Stomach (tissue), 4 donors: ENCODE measurements at regions not wholly inside any gene's neighbourhood (a gene's known extent, or its start where the extent isn't known, plus 50 kb on each side); places are given as distances from the start of the nearest gene placed in this dataset.

Source experiments
- POLR2A ChIP-seq, 4 donors: fragments of 450-650 bp; IDR thresholded peaks; one replicate each; pipeline ENCODE4 v1.6.1; 2016; ENCODE audit warnings: antibody characterized with exemption in 4 of 4, control low read depth in 2 of 4, mild to moderate bottlenecking in 1 of 4, moderate library complexity in 1 of 4
- TF ChIP-seq, protein P1 (sequence below), 7 experiments: fragments of 450-650 bp in 4 of 7; fragments of 200-600 bp in 3 of 7; sonication (generic) in 3 of 7; IDR thresholded peaks; one replicate each; pipeline ENCODE4 v1.5.1; 2016 to 2019; ENCODE audit warnings: antibody characterized with exemption in 7 of 7, control low read depth in 2 of 7, mild to moderate bottlenecking in 1 of 7

DNA sequence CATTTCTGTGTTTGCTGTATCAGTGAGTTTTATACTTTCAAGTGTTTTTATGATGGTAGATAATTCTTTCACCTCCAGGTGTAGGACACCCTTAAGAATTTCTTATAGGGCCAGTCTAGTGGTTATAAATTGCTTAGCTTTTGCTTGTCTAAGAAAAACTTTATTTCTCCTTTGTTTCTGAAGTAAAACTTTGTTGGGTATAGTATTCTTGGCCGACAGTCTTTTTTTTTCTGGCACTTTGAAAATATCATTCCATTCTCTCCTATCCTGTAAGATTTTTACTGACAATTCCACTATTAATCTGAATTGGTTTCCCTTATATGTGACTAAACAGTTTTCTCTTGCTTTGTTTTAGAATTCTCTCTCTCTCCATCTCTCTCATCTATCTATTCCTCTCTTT, 118.7 kb upstream of the LRRTM4 start:
- TF ChIP-seq POLR2A (IDR thresholded peaks at IDR 0.05) = no peak
- TF ChIP-seq, protein P1, sequence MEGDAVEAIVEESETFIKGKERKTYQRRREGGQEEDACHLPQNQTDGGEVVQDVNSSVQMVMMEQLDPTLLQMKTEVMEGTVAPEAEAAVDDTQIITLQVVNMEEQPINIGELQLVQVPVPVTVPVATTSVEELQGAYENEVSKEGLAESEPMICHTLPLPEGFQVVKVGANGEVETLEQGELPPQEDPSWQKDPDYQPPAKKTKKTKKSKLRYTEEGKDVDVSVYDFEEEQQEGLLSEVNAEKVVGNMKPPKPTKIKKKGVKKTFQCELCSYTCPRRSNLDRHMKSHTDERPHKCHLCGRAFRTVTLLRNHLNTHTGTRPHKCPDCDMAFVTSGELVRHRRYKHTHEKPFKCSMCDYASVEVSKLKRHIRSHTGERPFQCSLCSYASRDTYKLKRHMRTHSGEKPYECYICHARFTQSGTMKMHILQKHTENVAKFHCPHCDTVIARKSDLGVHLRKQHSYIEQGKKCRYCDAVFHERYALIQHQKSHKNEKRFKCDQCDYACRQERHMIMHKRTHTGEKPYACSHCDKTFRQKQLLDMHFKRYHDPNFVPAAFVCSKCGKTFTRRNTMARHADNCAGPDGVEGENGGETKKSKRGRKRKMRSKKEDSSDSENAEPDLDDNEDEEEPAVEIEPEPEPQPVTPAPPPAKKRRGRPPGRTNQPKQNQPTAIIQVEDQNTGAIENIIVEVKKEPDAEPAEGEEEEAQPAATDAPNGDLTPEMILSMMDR (IDR thresholded peaks at IDR 0.05) = no peak
